Keratinocyte (primary cell): ENCODE measurements at regions not wholly inside any gene's neighbourhood (a gene's known extent, or its start where the extent isn't known, plus 50 kb on each side); places are given as distances from the start of the nearest gene placed in this dataset.

Experiments
- CTCF ChIP-seq, 3 experiments: IDR thresholded peaks in 1 of 3; conservative IDR thresholded peaks in 1 of 3; optimal IDR thresholded peaks in 1 of 3; 2 replicates in 2 of 3; 3 replicates in 1 of 3; pipeline versions ENCODE3 to v1.5.1; 2011; ENCODE audit warnings: low read length in 3 of 3, mild to moderate bottlenecking in 3 of 3, moderate library complexity in 2 of 3, control low read depth in 1 of 3, inconsistent platforms in 1 of 3; ENCODE audit not compliant: insufficient read depth in 2 of 3; ENCODE audit errors: extremely low read depth in 1 of 3
- EZH2 ChIP-seq: IDR thresholded peaks from one replicate; pipeline ENCODE4 v1.6.1; 2012; ENCODE audit warnings: inconsistent platforms, mild to moderate bottlenecking, low read length, moderate library complexity

- no peak for TF ChIP-seq CTCF (optimal IDR thresholded peaks at IDR 0.05 in 1 of 3, IDR thresholded peaks at IDR 0.05 in 1 of 3, conservative IDR thresholded peaks at IDR 0.05 in 1 of 3; ENCODE audit: extremely low read depth in 1 of 3, insufficient read depth in 2 of 3, low read length in 3 of 3)
- no peak for TF ChIP-seq EZH2
Observed at GRCh38 chr2:195545811-195546210, 111.2 kb upstream of the SLC39A10 start.
